Neural crest cell (in vitro differentiated cells): ENCODE measurements at regions not wholly inside any gene's neighbourhood (a gene's known extent, or its start where the extent isn't known, plus 50 kb on each side); places are given as distances from the start of the nearest gene placed in this dataset.

Source experiments
- DNase-seq: peaks from one replicate; pipeline ENCODE4 v3.0.0; 2021; ENCODE audit warnings: low read depth, mixed read lengths, low spot score
- H3K27ac Mint-ChIP-seq: one replicate; pipeline ENCODE4 v1.8.0; 2021; ENCODE audit warnings: mild to moderate bottlenecking, mixed read lengths; ENCODE audit not compliant: unreplicated experiment
- H3K27me3 Mint-ChIP-seq: 2 replicates; pipeline ENCODE4 v1.8.0; 2021; ENCODE audit warnings: low read depth, mild to moderate bottlenecking, mixed read lengths
- H3K36me3 Mint-ChIP-seq: 2 replicates; pipeline ENCODE4 v1.8.0; 2021; ENCODE audit warnings: low read depth, mild to moderate bottlenecking, mixed read lengths
- H3K4me1 Mint-ChIP-seq: 2 replicates; pipeline ENCODE4 v1.8.0; 2021; ENCODE audit warnings: mixed read lengths
- H3K4me3 Mint-ChIP-seq: one replicate; pipeline ENCODE4 v1.8.0; 2021; ENCODE audit warnings: mild to moderate bottlenecking, mixed read lengths
- H3K9me3 Mint-ChIP-seq: 2 replicates; pipeline ENCODE4 v1.8.0; 2021; ENCODE audit warnings: mixed read lengths
- CTCF ChIP-seq: fragments of 200-600 bp; sonication (generic); conservative IDR thresholded peaks from 2 replicates; pipeline ENCODE4 v1.5.0; 2021; ENCODE audit warnings: antibody characterized with exemption, mild to moderate bottlenecking

- TF ChIP-seq CTCF, result no peak
- H3K4me3 Mint-ChIP-seq, result no peak overlapping the region
Measured at GRCh38 chr3:124243177-124243859, 251.4 kb upstream of the ROPN1 start.

GRCh38 chr3:124246376-124246775, 254.5 kb upstream of the ROPN1 start:
- DNase-seq, result no peak
- no peak for TF ChIP-seq CTCF
- H3K27ac Mint-ChIP-seq, result no peak overlapping the region
- no peaks in the 10 kb centered on the region for H3K9me3 Mint-ChIP-seq
- H3K27me3 Mint-ChIP-seq, result no peaks in the 10 kb centered on the region
- H3K36me3 Mint-ChIP-seq, result no peaks in the 10 kb centered on the region
- H3K4me1 Mint-ChIP-seq, result peaks cover 8% of the 10 kb centered on the region
- H3K4me3 Mint-ChIP-seq, result no peak overlapping the region

More at GRCh38 chr3:124243177-124243859, 251.4 kb upstream of the ROPN1 start:
- DNase-seq, result no peak
- Mint-ChIP-seq H3K9me3 (no peaks in the 10 kb centered on the region), H3K27me3 (no peaks in the 10 kb centered on the region), H3K4me1 (peaks cover 8% of the 10 kb centered on the region), H3K36me3 (no peaks in the 10 kb centered on the region), H3K27ac (no peak overlapping the region)

- H3K4me3 Mint-ChIP-seq, result no peak overlapping the region
- DNase-seq, result no peak
- no peaks in the 10 kb centered on the region for H3K9me3 Mint-ChIP-seq
- H3K27ac Mint-ChIP-seq, result no peak overlapping the region
- peak; percentile 57 for TF ChIP-seq CTCF
- peaks cover 8% of the 10 kb centered on the region for H3K4me1 Mint-ChIP-seq
- H3K36me3 Mint-ChIP-seq, result no peaks in the 10 kb centered on the region
- no peaks in the 10 kb centered on the region for H3K27me3 Mint-ChIP-seq
Measured at GRCh38 chr3:124246949-124247348, 255.0 kb upstream of the ROPN1 start.

GRCh38 chr3:124248471-124249028, 256.6 kb upstream of the ROPN1 start:
- Mint-ChIP-seq H3K27ac (no peak overlapping the region), H3K27me3 (no peaks in the 10 kb centered on the region), H3K9me3 (no peaks in the 10 kb centered on the region), H3K36me3 (no peaks in the 10 kb centered on the region), H3K4me1 (peaks cover under 1% of the 10 kb centered on the region), H3K4me3 (no peak overlapping the region)
- TF ChIP-seq CTCF, result no peak
- no peak for DNase-seq

- Mint-ChIP-seq H3K4me1 (no peaks in the 10 kb centered on the region), H3K27me3 (no peaks in the 10 kb centered on the region), H3K27ac (no peak overlapping the region), H3K36me3 (no peaks in the 10 kb centered on the region), H3K9me3 (no peaks in the 10 kb centered on the region), H3K4me3 (no peak overlapping the region)
- no peak for DNase-seq
- TF ChIP-seq CTCF, result no peak
Measured at GRCh38 chr3:124249038-124249437, 257.1 kb upstream of the ROPN1 start.
